AG04450 (cell line): ENCODE measurements at regions not wholly inside any gene's neighbourhood (a gene's known extent, or its start where the extent isn't known, plus 50 kb on each side); places are given as distances from the start of the nearest gene placed in this dataset.

Experiments used
- CTCF ChIA-PET: fragments of 300-600, 350-600 bp; formaldehyde crosslinking; extraction: SDS; loops from one replicate; lab custom pipeline; 2022; ENCODE audit warnings: antibody characterized with exemption, inconsistent platforms; lab: Charles Lee
- POLR2A ChIA-PET: fragments of 350-600 bp; formaldehyde crosslinking; extraction: SDS; loops from one replicate; lab custom pipeline; 2021; ENCODE audit warnings: antibody characterized with exemption, inconsistent platforms; lab: Yijun Ruan, JAX
- DNase-seq: peaks from one replicate; pipeline ENCODE4 v3.0.0-alpha.2; 2011; ENCODE audit warnings: low read depth, low spot score
- H3K27ac ChIP-seq: one replicate; pipeline ENCODE4 v1.5.1; 2012; ENCODE audit warnings: low read depth, low read length, control low read depth
- H3K27me3 ChIP-seq: one replicate; pipeline ENCODE4 v1.6.0; 2012; ENCODE audit warnings: low read length; ENCODE audit not compliant: control insufficient read depth, insufficient read depth
- H3K4me3 ChIP-seq: 2 replicates; pipeline ENCODE4 v1.5.1; 2011; ENCODE audit warnings: mild to moderate bottlenecking, low read depth, low read length, control low read depth
- H3K9me3 ChIP-seq: 2 replicates; pipeline ENCODE4 v1.5.1; 2012; ENCODE audit warnings: low read length; ENCODE audit not compliant: control insufficient read depth, insufficient read depth
- TF ChIP-seq, protein P1 (sequence below): IDR thresholded peaks from 2 replicates; pipeline ENCODE4 v1.5.1; 2011; ENCODE audit warnings: low read depth, low read length, control low read depth, inconsistent platforms

DNA sequence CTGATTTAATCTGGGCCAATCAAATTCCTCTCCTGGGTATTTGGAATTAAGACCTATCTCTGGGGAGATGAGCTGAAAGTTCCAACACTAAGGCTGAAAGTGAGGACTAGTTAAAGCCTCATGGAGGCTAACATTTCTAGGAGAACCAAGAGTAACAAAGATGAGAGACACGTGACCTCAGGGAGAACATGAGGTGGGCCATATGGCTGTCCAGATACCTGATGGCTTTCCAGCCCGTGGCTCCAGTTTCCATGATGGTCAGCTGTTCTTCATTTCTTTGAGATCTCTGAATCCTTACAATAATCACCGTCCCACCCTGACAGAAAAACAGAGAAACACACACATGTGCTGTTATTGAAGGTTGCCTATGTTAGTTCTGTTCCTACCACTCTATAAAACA, 66.1 kb downstream of the LEPR start:
- CTCF ChIA-PET: no interaction called here
- TF ChIP-seq, protein P1, sequence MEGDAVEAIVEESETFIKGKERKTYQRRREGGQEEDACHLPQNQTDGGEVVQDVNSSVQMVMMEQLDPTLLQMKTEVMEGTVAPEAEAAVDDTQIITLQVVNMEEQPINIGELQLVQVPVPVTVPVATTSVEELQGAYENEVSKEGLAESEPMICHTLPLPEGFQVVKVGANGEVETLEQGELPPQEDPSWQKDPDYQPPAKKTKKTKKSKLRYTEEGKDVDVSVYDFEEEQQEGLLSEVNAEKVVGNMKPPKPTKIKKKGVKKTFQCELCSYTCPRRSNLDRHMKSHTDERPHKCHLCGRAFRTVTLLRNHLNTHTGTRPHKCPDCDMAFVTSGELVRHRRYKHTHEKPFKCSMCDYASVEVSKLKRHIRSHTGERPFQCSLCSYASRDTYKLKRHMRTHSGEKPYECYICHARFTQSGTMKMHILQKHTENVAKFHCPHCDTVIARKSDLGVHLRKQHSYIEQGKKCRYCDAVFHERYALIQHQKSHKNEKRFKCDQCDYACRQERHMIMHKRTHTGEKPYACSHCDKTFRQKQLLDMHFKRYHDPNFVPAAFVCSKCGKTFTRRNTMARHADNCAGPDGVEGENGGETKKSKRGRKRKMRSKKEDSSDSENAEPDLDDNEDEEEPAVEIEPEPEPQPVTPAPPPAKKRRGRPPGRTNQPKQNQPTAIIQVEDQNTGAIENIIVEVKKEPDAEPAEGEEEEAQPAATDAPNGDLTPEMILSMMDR: no peak

DNA sequence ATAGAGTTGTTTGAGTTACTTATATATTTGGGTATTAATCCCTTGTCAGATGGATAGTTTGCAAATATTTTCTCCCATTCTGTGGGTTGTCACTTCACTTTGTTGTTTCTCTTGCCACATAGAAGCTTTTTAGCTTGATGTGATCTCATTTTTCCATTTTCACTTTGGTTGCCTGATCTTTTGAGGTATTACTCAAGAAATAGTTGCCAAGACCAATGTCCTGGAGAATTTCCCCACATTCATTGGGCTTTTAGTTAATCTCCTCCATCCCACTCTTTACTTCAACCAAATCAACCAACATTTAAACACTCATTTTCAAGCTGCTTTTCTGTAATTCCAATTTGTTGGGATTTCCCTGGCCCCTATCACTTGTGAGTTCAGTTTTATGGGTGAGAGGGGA, 69.0 kb downstream of the LEPR start:
- H3K4me3 ChIP-seq: no peak overlapping the region
- CTCF ChIA-PET: no interaction called here
- no peak overlapping the region for H3K27ac ChIP-seq
- H3K27me3 ChIP-seq: no peaks in the 10 kb centered on the region
- no peak for DNase-seq
- POLR2A ChIA-PET: no interaction called here
- H3K9me3 ChIP-seq: no peaks in the 10 kb centered on the region
- TF ChIP-seq, protein P1: no peak

More for the DNA sequence above, 66.1 kb downstream of the LEPR start:
- Histone ChIP-seq H3K27ac (no peak overlapping the region), H3K4me3 (no peak overlapping the region), H3K9me3 (no peaks in the 10 kb centered on the region), H3K27me3 (no peaks in the 10 kb centered on the region)
- POLR2A ChIA-PET: no interaction called here
- no peak for DNase-seq

DNA sequence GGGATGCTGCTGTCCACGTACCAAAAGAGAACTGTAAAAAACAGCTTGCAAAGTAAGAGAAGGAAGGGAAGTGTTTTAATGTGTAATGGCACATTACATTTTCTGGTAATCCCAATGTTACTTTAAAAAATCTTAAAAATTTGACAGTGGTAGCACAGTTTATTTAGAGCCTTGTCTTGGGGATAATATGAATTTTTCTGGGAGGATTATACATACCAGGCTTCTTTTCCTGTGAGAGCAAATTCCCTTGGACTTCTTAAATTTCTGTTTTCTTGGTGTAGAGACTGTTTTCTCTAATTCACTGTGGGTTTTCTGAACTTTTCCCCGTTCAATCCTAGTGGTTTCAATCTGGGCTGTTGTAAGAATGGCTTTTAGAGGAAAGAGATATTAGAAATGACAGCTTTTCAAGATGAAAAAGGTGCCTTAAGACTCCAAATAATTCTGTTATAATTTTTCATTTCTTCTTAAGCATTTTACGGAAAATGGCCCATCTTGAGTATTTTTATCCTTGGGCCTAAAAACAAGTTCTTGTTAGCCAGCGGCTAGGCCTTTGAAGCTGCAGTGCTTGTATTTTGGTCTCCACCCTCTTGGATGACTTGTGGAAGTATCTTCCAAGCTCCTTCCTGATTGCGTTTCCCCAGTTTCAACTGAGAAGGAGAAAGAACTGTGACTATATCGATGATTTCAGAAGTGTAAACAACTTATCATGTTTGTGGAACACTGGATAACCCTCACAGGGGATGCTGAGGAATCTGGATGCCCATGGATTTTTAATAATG, 70.0 kb downstream of the LEPR start:
- ChIA-PET POLR2A (no interaction called here), CTCF (no interaction called here)
- TF ChIP-seq, protein P1: no peak
- no peak for DNase-seq
- H3K9me3 ChIP-seq: no peaks in the 10 kb centered on the region
- H3K4me3 ChIP-seq: no peak overlapping the region
- no peak overlapping the region for H3K27ac ChIP-seq
- H3K27me3 ChIP-seq: no peaks in the 10 kb centered on the region

DNA sequence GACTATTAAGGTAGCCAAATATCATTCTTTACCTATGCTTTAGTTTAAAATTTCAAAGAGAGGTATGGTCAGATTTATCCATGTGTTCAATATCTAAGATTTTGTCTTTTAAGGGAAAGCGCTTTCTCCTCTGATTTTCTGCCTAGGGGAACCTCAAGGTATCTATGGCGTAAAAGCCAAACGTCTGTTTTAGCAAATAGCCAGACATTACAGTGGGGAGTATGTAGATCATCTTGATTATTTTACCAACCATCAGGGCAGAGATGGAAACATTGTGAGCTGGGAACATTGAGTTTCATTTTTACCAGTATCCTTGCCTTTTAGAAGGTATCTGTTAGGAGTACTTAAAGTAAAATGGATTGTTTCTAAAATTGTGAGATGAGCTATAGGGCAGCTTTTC, 71.0 kb downstream of the LEPR start:
- TF ChIP-seq, protein P1: no peak
- H3K27me3 ChIP-seq: no peaks in the 10 kb centered on the region
- ChIA-PET POLR2A (no interaction called here), CTCF (no interaction called here)
- no peak overlapping the region for H3K4me3 ChIP-seq
- DNase-seq: no peak
- no peak overlapping the region for H3K27ac ChIP-seq
- no peaks in the 10 kb centered on the region for H3K9me3 ChIP-seq

DNA sequence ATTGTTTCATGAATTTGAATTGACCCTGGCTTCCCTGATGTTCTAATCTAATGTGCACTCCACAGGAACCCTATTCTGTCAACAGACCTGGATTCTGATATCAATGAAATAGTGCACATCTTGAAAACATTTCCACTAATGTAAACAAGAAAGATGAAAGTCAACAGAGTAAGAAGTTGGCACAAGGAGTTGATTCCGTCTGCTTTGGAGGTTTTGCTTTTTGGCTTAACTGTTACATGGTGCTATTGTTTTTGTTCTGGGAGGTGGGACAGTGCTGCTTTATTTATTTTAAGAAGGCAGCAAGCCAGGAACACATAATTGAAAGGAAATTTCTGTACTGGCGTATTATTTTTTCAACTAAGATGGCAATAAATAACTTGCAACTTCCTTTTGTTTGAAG, 73.3 kb downstream of the LEPR start:
- H3K27me3 ChIP-seq: no peaks in the 10 kb centered on the region

More for the DNA sequence above, 73.3 kb downstream of the LEPR start:
- POLR2A ChIA-PET: no interaction called here
- CTCF ChIA-PET: no interaction called here
- H3K9me3 ChIP-seq: no peaks in the 10 kb centered on the region
- no peak overlapping the region for H3K4me3 ChIP-seq
- TF ChIP-seq, protein P1: no peak
- DNase-seq: no peak
- no peak overlapping the region for H3K27ac ChIP-seq
